ENCODE measurements at regions not wholly inside any gene's neighbourhood (a gene's known extent, or its start where the extent isn't known, plus 50 kb on each side); places are given as distances from the start of the nearest gene placed in this dataset.
"Not testable (repeated sequence)": the region's sequence is repeated elsewhere in the genome, so short reads cannot be mapped to it uniquely, and the experiment has no call there.

GRCh38 chr9:33700940-33701339 is 94.4 kb upstream of the PRSS3 start:
- H2AK9ac ChIP-seq (replicated peaks; ENCODE audit: low read depth, low read length, poor library complexity); H3K4me1 ChIP-seq (ENCODE audit: control insufficient read depth, insufficient read depth, low read length); H3K9me3 ChIP-seq (ENCODE audit: control insufficient read depth, insufficient read depth, low read length); H2BK5ac ChIP-seq (ENCODE audit: low read depth, low read length, poor library complexity, severe bottlenecking); H2BK15ac ChIP-seq (ENCODE audit: low read depth, low read length); CTCF ChIA-PET; H3K9ac ChIP-seq (ENCODE audit: low read depth, low read length); H3K14ac ChIP-seq (replicated peaks; ENCODE audit: low read depth, low read length); H3K27ac ChIP-seq (ENCODE audit: insufficient read depth, low read length); H4K91ac ChIP-seq (ENCODE audit: insufficient read depth, low read depth, low read length); H3K4me3 ChIP-seq (ENCODE audit: insufficient read depth, low read depth, low read length); H4K8ac ChIP-seq (ENCODE audit: low read depth in 2 of 2, low read length in 2 of 2); H3K56ac ChIP-seq (ENCODE audit: extremely low read depth, insufficient read depth, low read length); H3K36me3 ChIP-seq (ENCODE audit: control insufficient read depth, insufficient read depth, low read length); H2AFZ ChIP-seq (replicated peaks; ENCODE audit: low read length, poor library complexity); BruUV-seq (replicated peaks); H3K9me1 ChIP-seq (ENCODE audit: insufficient read depth, low read length); H3K4me2 ChIP-seq (ENCODE audit: low read depth, low read length); dilution Hi-C loops (cut with HindIII; ENCODE audit: low sequenced_read_pairs, unreplicated experiment); DNase-seq; H4K20me1 ChIP-seq (ENCODE audit: insufficient read depth, low read length); POLR2A ChIA-PET (ENCODE audit: unreplicated experiment); intact Hi-C loops (cut with micrococcal nuclease); ATAC-seq (ENCODE audit: low read depth); H2BK20ac ChIP-seq (ENCODE audit: low read depth, low read length); H2AK5ac ChIP-seq (ENCODE audit: low read depth, low read length); H3K4ac ChIP-seq (ENCODE audit: low read depth, low read length); H3K18ac ChIP-seq (ENCODE audit: low read depth, low read length); H2BK120ac ChIP-seq (ENCODE audit: low read depth, low read length); H3K23ac ChIP-seq (ENCODE audit: low read depth, low read length); H4K5ac ChIP-seq (ENCODE audit: low read depth, low read length); H3K79me1 ChIP-seq (ENCODE audit: low read depth in 1 of 2, low read length in 2 of 2); H3K27me3 ChIP-seq (ENCODE audit: control insufficient read depth, insufficient read depth, low read length): not testable (repeated sequence)
- WGBS, 2 experiments (ENCODE audit: extremely low coverage in 2 of 2, insufficient read length in 1 of 2), result no CpG with 5 or more reads among the region's 2 CpGs
- in situ Hi-C loops (cut with MboI; ENCODE audit: low sequenced_read_pairs), result loop anchor here (10.0 to 25.0 kb wide), 2 partner anchors 66 to 289 kb away; partner anchors contain the start of gene AQP7

Data from IMR-90 (cell line).